ENCODE measurements at regions not wholly inside any gene's neighbourhood (a gene's known extent, or its start where the extent isn't known, plus 50 kb on each side); places are given as distances from the start of the nearest gene placed in this dataset.

DNA sequence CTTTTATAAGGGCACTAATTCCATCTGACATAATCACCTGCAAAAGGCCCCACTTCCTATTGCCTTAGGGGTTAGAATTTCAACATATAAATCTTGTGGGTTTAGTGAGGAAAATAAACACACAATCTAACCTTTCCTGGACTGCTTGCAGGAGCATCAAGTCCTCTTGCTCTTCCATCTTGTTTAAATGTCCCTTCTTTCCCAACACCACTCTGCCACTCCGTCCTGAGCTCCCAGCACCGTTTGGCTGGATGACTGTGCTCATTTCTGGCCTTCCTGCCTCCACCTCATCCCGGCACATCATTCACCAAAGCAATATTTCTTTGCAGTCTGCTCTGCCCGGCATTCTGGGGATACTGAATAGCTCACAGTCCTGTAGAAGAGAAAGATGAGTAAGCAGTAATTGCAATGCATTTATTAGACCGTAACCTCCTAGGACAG is 247.8 kb downstream of the BCL2 start:
- FAIRE-seq (no peak), DNase-seq (ENCODE audit: low read depth, low spot score) (no peak)
- no peaks in the 10 kb centered on the region for H3K27me3 ChIP-seq (ENCODE audit: control insufficient read depth, extremely low read depth, insufficient read depth, low read length)
- H3K9ac ChIP-seq (ENCODE audit: control insufficient read depth, extremely low read depth, insufficient read depth, low read length), result no peak overlapping the region
- H2AFZ ChIP-seq (ENCODE audit: control insufficient read depth, low read length), result no peak overlapping the region
- dilution Hi-C loops (cut with MboI; ENCODE audit: extremely low pct_ligation_motif_present, low sequenced_read_pairs), result no loop called here
- no peaks in the 10 kb centered on the region for H3K36me3 ChIP-seq (ENCODE audit: control insufficient read depth in 2 of 2, extremely low read depth in 1 of 2, insufficient read depth in 2 of 2, low read length in 2 of 2)
- H3K4me3 ChIP-seq (ENCODE audit: control insufficient read depth in 2 of 3, extremely low read depth in 1 of 3, insufficient read depth in 2 of 3, low read depth in 1 of 3, low read length in 3 of 3), result no peak overlapping the region
- no peaks in the 10 kb centered on the region for H4K20me1 ChIP-seq (ENCODE audit: control insufficient read depth, extremely low read depth, insufficient read depth, low read length)
- H3K9me3 ChIP-seq (ENCODE audit: control insufficient read depth, low read depth, low read length), result no peaks in the 10 kb centered on the region
- H3K27ac ChIP-seq (ENCODE audit: control insufficient read depth, insufficient read depth, low read length), result no peak overlapping the region
- no peaks in the 10 kb centered on the region for H3K9me1 ChIP-seq (ENCODE audit: control insufficient read depth, extremely low read depth, insufficient read depth, low read length)
- H3K4me1 ChIP-seq (ENCODE audit: control insufficient read depth, extremely low read depth, insufficient read depth, low read length), result peaks cover 7% of the 10 kb centered on the region
- no peak overlapping the region for H3K4me2 ChIP-seq (ENCODE audit: control insufficient read depth, extremely low read depth, insufficient read depth, low read depth, low read length)
- no peaks in the 10 kb centered on the region for H3K79me2 ChIP-seq (ENCODE audit: control insufficient read depth, insufficient read depth, low read length)
- TF ChIP-seq EZH2 (IDR thresholded peaks at IDR 0.05; ENCODE audit: low read length) (no peak), CTCF (optimal IDR thresholded peaks at IDR 0.05 in 1 of 3, IDR thresholded peaks at IDR 0.05 in 1 of 3, conservative IDR thresholded peaks at IDR 0.05 in 1 of 3; ENCODE audit: extremely low read depth in 1 of 3, insufficient read depth in 2 of 3, low read length in 3 of 3) (no peak)

GRCh38 chr18:63070767-63071502 is 248.6 kb downstream of the BCL2 start:
- FAIRE-seq (no peak), DNase-seq (ENCODE audit: low read depth, low spot score) (no peak)
- dilution Hi-C loops (cut with MboI; ENCODE audit: extremely low pct_ligation_motif_present, low sequenced_read_pairs), result no loop called here
- Histone ChIP-seq H3K4me2 (ENCODE audit: control insufficient read depth, extremely low read depth, insufficient read depth, low read depth, low read length) (no peak overlapping the region), H3K4me1 (ENCODE audit: control insufficient read depth, extremely low read depth, insufficient read depth, low read length) (peaks cover 7% of the 10 kb centered on the region), H4K20me1 (ENCODE audit: control insufficient read depth, extremely low read depth, insufficient read depth, low read length) (no peaks in the 10 kb centered on the region), H2AFZ (ENCODE audit: control insufficient read depth, low read length) (no peak overlapping the region), H3K27ac (ENCODE audit: control insufficient read depth, insufficient read depth, low read length) (no peak overlapping the region), H3K79me2 (ENCODE audit: control insufficient read depth, insufficient read depth, low read length) (no peaks in the 10 kb centered on the region), H3K36me3 (ENCODE audit: control insufficient read depth in 2 of 2, extremely low read depth in 1 of 2, insufficient read depth in 2 of 2, low read length in 2 of 2) (no peaks in the 10 kb centered on the region), H3K27me3 (ENCODE audit: control insufficient read depth, extremely low read depth, insufficient read depth, low read length) (no peaks in the 10 kb centered on the region), H3K4me3 (ENCODE audit: control insufficient read depth in 2 of 3, extremely low read depth in 1 of 3, insufficient read depth in 2 of 3, low read depth in 1 of 3, low read length in 3 of 3) (no peak overlapping the region), H3K9ac (ENCODE audit: control insufficient read depth, extremely low read depth, insufficient read depth, low read length) (no peak overlapping the region), H3K9me1 (ENCODE audit: control insufficient read depth, extremely low read depth, insufficient read depth, low read length) (no peaks in the 10 kb centered on the region), H3K9me3 (ENCODE audit: control insufficient read depth, low read depth, low read length) (no peaks in the 10 kb centered on the region)
- no peak for TF ChIP-seq EZH2 (IDR thresholded peaks at IDR 0.05; ENCODE audit: low read length)
- no peak for TF ChIP-seq CTCF (optimal IDR thresholded peaks at IDR 0.05 in 1 of 3, IDR thresholded peaks at IDR 0.05 in 1 of 3, conservative IDR thresholded peaks at IDR 0.05 in 1 of 3; ENCODE audit: extremely low read depth in 1 of 3, insufficient read depth in 2 of 3, low read length in 3 of 3)

Data from keratinocyte (primary cell).